H1 (cell line): ENCODE measurements at regions not wholly inside any gene's neighbourhood (a gene's known extent, or its start where the extent isn't known, plus 50 kb on each side); places are given as distances from the start of the nearest gene placed in this dataset.

ENCODE experiments used
- CTCF ChIA-PET: fragments of 300-600 bp; sonication (Branson Sonifier 250); formaldehyde crosslinking; loops from one replicate; lab custom pipeline; 2021; ENCODE audit not compliant: partially characterized antibody; lab: Charles Lee
- POLR2A ChIA-PET: fragments of 300-600 bp; sonication (Branson Sonifier 250); formaldehyde crosslinking; loops from one replicate; lab custom pipeline; 2021; ENCODE audit warnings: inconsistent platforms; ENCODE audit not compliant: partially characterized antibody; lab: Charles Lee
- DNase-seq, 2 experiments: peaks; one replicate each; pipeline versions ENCODE4 v3.0.0 to v3.0.0-alpha.2; 2010 to 2022; ENCODE audit warnings: low spot score in 2 of 2, low read depth in 1 of 2, mixed read lengths in 1 of 2
- FAIRE-seq: peaks from 2 replicates; lab custom pipeline; 2011; peaks lifted over from hg19 to GRCh38; lab: Jason Lieb, UNC
- H2AFZ ChIP-seq: 2 replicates; pipeline ENCODE4 v1.8.1; 2012; ENCODE audit warnings: low read length, inconsistent platforms
- H2AK5ac ChIP-seq: 2 replicates; pipeline ENCODE4 v1.6.1; 2013; ENCODE audit warnings: low read depth, low read length
- H2BK120ac ChIP-seq: replicated peaks from 2 replicates; pipeline ENCODE3; 2013; ENCODE audit warnings: low read depth, low read length, inconsistent platforms
- H2BK12ac ChIP-seq: 2 replicates; pipeline ENCODE4 v1.6.1; 2013; ENCODE audit warnings: low read depth, low read length
- H2BK15ac ChIP-seq: 2 replicates; pipeline ENCODE4 v1.6.1; 2013; ENCODE audit warnings: low read length
- H2BK20ac ChIP-seq: 2 replicates; pipeline ENCODE4 v1.6.1; 2013; ENCODE audit warnings: low read length
- H2BK5ac ChIP-seq: 2 replicates; pipeline ENCODE4 v1.6.1; 2013; ENCODE audit warnings: low read depth, low read length
- H3K14ac ChIP-seq: 2 replicates; pipeline ENCODE4 v1.6.1; 2013; ENCODE audit warnings: inconsistent platforms; ENCODE audit not compliant: insufficient read length
- H3K18ac ChIP-seq: 2 replicates; pipeline ENCODE4 v1.6.1; 2013; ENCODE audit warnings: low read length; ENCODE audit errors: extremely low read depth
- H3K23ac ChIP-seq: 2 replicates; pipeline ENCODE4 v1.6.1; 2013; ENCODE audit warnings: inconsistent platforms; ENCODE audit not compliant: insufficient read length
- H3K23me2 ChIP-seq: 2 replicates; pipeline ENCODE4 v1.6.1; 2013; ENCODE audit warnings: low read depth, low read length
- H3K27ac ChIP-seq: 2 replicates; pipeline ENCODE4 v1.6.1; 2011; ENCODE audit warnings: low read depth, low read length, inconsistent platforms
- H3K27me3 ChIP-seq, 4 experiments: replicated peaks in 1 of 4; 1 replicate in 1 of 4; 2 replicates in 3 of 4; pipeline versions ENCODE4 v1.6.1 to v1.8.1; 2011 to 2013; ENCODE audit warnings: low read length in 3 of 4, mild to moderate bottlenecking in 3 of 4, inconsistent platforms in 2 of 4, mixed read lengths in 2 of 4, moderate library complexity in 1 of 4; ENCODE audit not compliant: control insufficient read depth in 3 of 4, insufficient read depth in 3 of 4; ENCODE audit errors: extremely low read depth in 1 of 4
- H3K36me3 ChIP-seq, 4 experiments: 2 replicates each; pipeline versions ENCODE4 v1.6.1 to v1.8.1; 2011 to 2013; ENCODE audit warnings: mild to moderate bottlenecking in 4 of 4, low read length in 3 of 4, moderate library complexity in 2 of 4, control low read depth in 1 of 4, inconsistent platforms in 1 of 4; ENCODE audit not compliant: insufficient read depth in 4 of 4, control insufficient read depth in 2 of 4
- H3K4ac ChIP-seq: replicated peaks from 2 replicates; pipeline ENCODE3; 2013; ENCODE audit warnings: low read length, low read depth, mixed read lengths, inconsistent platforms; ENCODE audit not compliant: insufficient read length
- H3K4me1 ChIP-seq, 4 experiments: replicated peaks in 1 of 4; 1 replicate in 1 of 4; 2 replicates in 3 of 4; pipeline versions ENCODE4 v1.6.1 to v1.8.1; 2011 to 2013; ENCODE audit warnings: low read length in 3 of 4, inconsistent platforms in 2 of 4, mixed read lengths in 1 of 4; ENCODE audit not compliant: insufficient read depth in 4 of 4, control insufficient read depth in 3 of 4
- H3K4me2 ChIP-seq, 2 experiments: 2 replicates each; pipeline versions ENCODE4 v1.6.1 to v1.8.1; 2011 to 2013; ENCODE audit warnings: low read depth in 2 of 2, low read length in 2 of 2, control low read depth in 1 of 2, inconsistent platforms in 1 of 2, mild to moderate bottlenecking in 1 of 2; ENCODE audit not compliant: insufficient read depth in 1 of 2
- H3K4me3 ChIP-seq, 4 experiments: fragments of 200-600, 300-600 bp in 1 of 4; sonication (generic), shearing (Covaris generic), sonication (Bioruptor Twin) in 1 of 4; 2 replicates each; pipeline versions ENCODE4 v1.5.1 to v1.8.1; 2011 to 2016; ENCODE audit warnings: low read length in 4 of 4, low read depth in 3 of 4, control low read depth in 2 of 4, inconsistent platforms in 2 of 4, mild to moderate bottlenecking in 2 of 4, mixed read lengths in 1 of 4, moderate library complexity in 1 of 4; ENCODE audit not compliant: insufficient read depth in 2 of 4; ENCODE audit errors: extremely low read depth in 1 of 4
- H3K56ac ChIP-seq: replicated peaks from 2 replicates; pipeline ENCODE3; 2013; ENCODE audit warnings: low read depth, mild to moderate bottlenecking, mixed read lengths, low read length, inconsistent platforms; ENCODE audit not compliant: insufficient read length
- H3K79me1 ChIP-seq: 2 replicates; pipeline ENCODE4 v1.6.1; 2013; ENCODE audit warnings: low read depth, low read length, control low read depth
- H3K79me2 ChIP-seq, 2 experiments: 2 replicates each; pipeline versions ENCODE4 v1.6.1 to v1.8.1; 2012 to 2013; ENCODE audit warnings: low read length in 2 of 2, mild to moderate bottlenecking in 2 of 2, inconsistent platforms in 1 of 2; ENCODE audit not compliant: insufficient read depth in 2 of 2, control insufficient read depth in 1 of 2
- H3K9ac ChIP-seq, 4 experiments: replicated peaks in 1 of 4; 1 replicate in 1 of 4; 2 replicates in 3 of 4; pipeline versions ENCODE4 v1.6.1 to v1.8.1; 2011 to 2013; ENCODE audit warnings: low read depth in 3 of 4, low read length in 3 of 4, control low read depth in 2 of 4, mild to moderate bottlenecking in 2 of 4, moderate library complexity in 2 of 4, inconsistent platforms in 1 of 4; ENCODE audit errors: extremely low read depth in 1 of 4
- H3K9me3 ChIP-seq, 2 experiments: 2 replicates each; pipeline versions ENCODE4 v1.6.1 to v1.8.1; 2012 to 2013; ENCODE audit warnings: mild to moderate bottlenecking in 2 of 2, moderate library complexity in 2 of 2, control low read depth in 1 of 2, inconsistent platforms in 1 of 2, low read depth in 1 of 2, low read length in 1 of 2, mixed read lengths in 1 of 2; ENCODE audit not compliant: insufficient read depth in 2 of 2
- H4K20me1 ChIP-seq, 2 experiments: replicated peaks in 1 of 2; 2 replicates each; pipeline versions ENCODE3 to v1.8.1; 2011 to 2013; ENCODE audit warnings: inconsistent platforms in 2 of 2, low read length in 2 of 2, mild to moderate bottlenecking in 1 of 2; ENCODE audit not compliant: insufficient read depth in 2 of 2, control insufficient read depth in 1 of 2
- H4K5ac ChIP-seq: 2 replicates; pipeline ENCODE4 v1.6.1; 2013; ENCODE audit warnings: low read length, low read depth, mixed read lengths, inconsistent platforms; ENCODE audit not compliant: insufficient read length
- H4K8ac ChIP-seq: 2 replicates; pipeline ENCODE4 v1.8.0; 2013; ENCODE audit warnings: mild to moderate bottlenecking, moderate library complexity, low read length, inconsistent platforms; ENCODE audit not compliant: insufficient read depth; ENCODE audit errors: extremely low read depth
- H4K91ac ChIP-seq: replicated peaks from 2 replicates; pipeline ENCODE3; 2013; ENCODE audit warnings: low read length, mixed read lengths, inconsistent platforms; ENCODE audit not compliant: insufficient read length
- ATF3 ChIP-seq: IDR thresholded peaks from 2 replicates; pipeline ENCODE4 v1.6.1; 2011; ENCODE audit warnings: low read depth, mild to moderate bottlenecking, low read length; ENCODE audit not compliant: insufficient read depth
- BACH1 ChIP-seq: IDR thresholded peaks from 2 replicates; pipeline ENCODE4 v1.6.1; 2012; ENCODE audit warnings: low read length, improper control_type of control experiment
- EGR1 ChIP-seq: IDR thresholded peaks from 2 replicates; pipeline ENCODE4 v1.6.1; 2011; ENCODE audit warnings: low read depth, low read length, borderline replicate concordance
- EP300 ChIP-seq, 2 experiments: IDR thresholded peaks; 1 replicate in 1 of 2; 2 replicates in 1 of 2; pipeline ENCODE4 v1.6.1; 2011 to 2012; ENCODE audit warnings: low read depth in 2 of 2, low read length in 2 of 2, mild to moderate bottlenecking in 2 of 2, borderline replicate concordance in 1 of 2, inconsistent platforms in 1 of 2, moderate library complexity in 1 of 2
- GABPA ChIP-seq: IDR thresholded peaks from 2 replicates; pipeline ENCODE4 v1.6.1; 2011; ENCODE audit warnings: mild to moderate bottlenecking, low read length, moderate library complexity, borderline replicate concordance; ENCODE audit not compliant: insufficient read depth
- GTF2F1 ChIP-seq: IDR thresholded peaks from 2 replicates; pipeline ENCODE4 v1.6.1; 2012; ENCODE audit warnings: low read depth, low read length, improper control_type of control experiment, borderline replicate concordance
- KDM5A ChIP-seq: fragments of 200-600 bp; IDR thresholded peaks from 2 replicates; pipeline ENCODE4 v1.7.1; 2012; ENCODE audit warnings: mild to moderate bottlenecking, low read length, inconsistent platforms, mixed read lengths
- MAX ChIP-seq: IDR thresholded peaks from 2 replicates; pipeline ENCODE4 v1.6.1; 2012; ENCODE audit warnings: inconsistent platforms
- POU5F1 ChIP-seq: IDR thresholded peaks from 2 replicates; pipeline ENCODE4 v1.6.1; 2011; ENCODE audit warnings: low read depth, mild to moderate bottlenecking, low read length, moderate library complexity
- RBBP5 ChIP-seq: IDR thresholded peaks from 2 replicates; pipeline ENCODE4 v1.7.1; 2012; ENCODE audit warnings: low read depth, mild to moderate bottlenecking, inconsistent platforms, low read length, moderate library complexity, borderline replicate concordance
- SP1 ChIP-seq: IDR thresholded peaks from 2 replicates; pipeline ENCODE4 v1.6.1; 2011; ENCODE audit warnings: low read depth, low read length
- WGBS, 2 experiments: shearing (Covaris generic) in 1 of 2; methylation state at CpG; one replicate each; pipeline versions ENCODE4 v1.1.6 to v1.1.7; 2013 to 2015; ENCODE audit warnings: low lambda C conversion rate in 2 of 2, mixed read lengths in 2 of 2, inconsistent platforms in 1 of 2, low coverage in 1 of 2, missing lambda C conversion rate in 1 of 2; ENCODE audit not compliant: insufficient replicate concordance in 2 of 2, insufficient coverage in 1 of 2, insufficient read length in 1 of 2; ENCODE audit errors: extremely low coverage in 1 of 2, missing lambda C conversion rate in 1 of 2; 5-methylcytosine and 5-hydroxymethylcytosine counted together

DNA sequence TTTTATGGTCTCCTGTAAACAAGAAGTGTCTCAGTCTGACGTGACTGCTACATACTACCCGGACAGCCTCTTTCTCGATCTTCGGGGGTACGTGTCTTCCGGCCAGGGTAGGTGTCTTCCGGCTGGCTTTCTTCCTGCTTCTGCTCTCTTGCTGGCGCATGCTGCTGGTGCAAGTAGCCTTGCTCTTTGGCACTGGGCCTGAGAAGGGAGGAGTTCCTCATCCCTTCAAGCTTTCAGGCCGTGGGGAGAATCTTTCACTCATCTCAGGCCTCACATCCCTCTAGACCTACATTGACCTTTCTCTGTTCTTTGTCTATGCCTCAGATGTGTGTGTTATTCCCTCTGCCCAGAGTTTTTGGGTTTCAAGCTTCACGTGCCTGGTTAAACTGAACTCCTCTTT, 130.4 kb downstream of the JCAD start:
- Histone ChIP-seq H3K9me3 (no peaks in the 10 kb centered on the region), H3K4me3 (no peak overlapping the region), H3K23me2 (peaks cover 2% of the 10 kb centered on the region; the same call in 1 of the 2 replicates), H3K27me3 (no peaks in the 10 kb centered on the region), H2BK5ac (no peak overlapping the region), H3K4me1 (peaks cover 0 to 4% (median 0%) of the 10 kb centered on the region in 4 experiments; a peak in 1 of 7 replicates), H3K79me1 (no peaks in the 10 kb centered on the region), H4K8ac (no peak overlapping the region), H3K4ac (no peak overlapping the region), H2BK120ac (no peak overlapping the region), H3K27ac (no peak overlapping the region), H2BK15ac (no peak overlapping the region), H4K5ac (no peak overlapping the region), H3K56ac (no peak overlapping the region), H3K14ac (no peak overlapping the region), H2AK5ac (no peak overlapping the region), H3K4me2 (peak overlapping the region in 1 of 2 experiments; percentile 5; a peak in 1 of 4 replicates), H3K9ac (no peak overlapping the region), H3K79me2 (no peaks in the 10 kb centered on the region), H2AFZ (no peak overlapping the region), H3K23ac (no peak overlapping the region), H4K20me1 (no peaks in the 10 kb centered on the region), H3K36me3 (no peaks in the 10 kb centered on the region), H2BK20ac (no peak overlapping the region), H4K91ac (no peak overlapping the region), H3K18ac (no peak overlapping the region), H2BK12ac (no peak overlapping the region)
- 95% methylated on average over 10 of the region's 10 CpGs; no CpG with 5 or more reads in 1 of the 2 experiments for WGBS, 2 experiments
- ChIA-PET POLR2A (no interaction called here), CTCF (interaction anchor here (0.6 to 0.8 kb wide), 2 partner anchors 169 to 374 kb away, joined by 3 to 4 read pairs; no protein-coding TSS in a partner anchor)
- TF ChIP-seq POU5F1, result no peak
- TF ChIP-seq ATF3, result no peak
- no peak for TF ChIP-seq GTF2F1
- TF ChIP-seq SP1, result no peak
- TF ChIP-seq MAX, result no peak
- no peak for TF ChIP-seq BACH1
- no peak for TF ChIP-seq GABPA
- TF ChIP-seq EP300 (IDR thresholded peaks at IDR 0.05; ENCODE audit: borderline replicate concordance in 1 of 2, low read depth in 2 of 2, low read length in 2 of 2), result no peak
- no peak for TF ChIP-seq RBBP5
- no peak for TF ChIP-seq EGR1
- no peak for TF ChIP-seq KDM5A
- no peak for DNase-seq
- FAIRE-seq, result no peak
